ENCODE measurements at regions not wholly inside any gene's neighbourhood (a gene's known extent, or its start where the extent isn't known, plus 50 kb on each side); places are given as distances from the start of the nearest gene placed in this dataset.

DNA sequence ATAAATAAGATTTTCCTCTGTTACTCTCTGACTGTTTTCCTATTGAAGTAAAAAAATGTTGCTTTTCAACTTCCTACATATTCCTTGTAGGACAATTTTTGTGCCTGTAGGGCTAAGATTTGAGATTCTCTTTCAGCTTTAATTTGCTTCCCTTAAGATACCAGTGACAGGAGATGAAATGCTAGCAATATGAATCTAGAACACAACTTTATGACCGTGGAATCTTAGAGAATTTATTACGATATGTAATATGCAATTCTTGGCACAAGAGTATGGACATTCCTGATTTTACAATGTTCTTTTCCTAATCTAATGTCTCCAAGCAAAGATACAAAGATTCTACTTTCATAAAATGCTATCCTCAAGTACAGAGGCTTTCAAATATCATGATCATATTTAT is 180.9 kb downstream of the KCNE4 start:
- Histone ChIP-seq H3K9me2 (replicated peaks; ENCODE audit: low read length) (no peaks in the 10 kb centered on the region), H3K27ac (ENCODE audit: low read length) (no peak overlapping the region), H3K9ac (ENCODE audit: low read length) (no peak overlapping the region), H3K9me3 (ENCODE audit: low read length) (no peaks in the 10 kb centered on the region), H3K4me3 (ENCODE audit: low read length) (no peak overlapping the region), H3F3A (ENCODE audit: low read length, unreplicated experiment) (no peaks in the 10 kb centered on the region), H3K36me3 (ENCODE audit: low read depth, low read length) (no peaks in the 10 kb centered on the region), H3K27me3 (ENCODE audit: low read length) (peaks cover 32% of the 10 kb centered on the region; the same call in 1 of the 2 replicates), H2AFZ (ENCODE audit: low read length) (no peak overlapping the region), H3K79me2 (ENCODE audit: low read length) (no peaks in the 10 kb centered on the region), H4K20me1 (ENCODE audit: low read length) (no peaks in the 10 kb centered on the region), H3K4me2 (ENCODE audit: low read length) (no peak overlapping the region), H3K4me1 (ENCODE audit: insufficient read depth, low read length) (no peaks in the 10 kb centered on the region)
- ChIA-PET CTCF (no interaction called here), POLR2A (ENCODE audit: unreplicated experiment) (no interaction called here)
- no peak for ATAC-seq
- BruUV-seq (replicated peaks) = no TSS peak
- TF ChIP-seq EZH2phosphoT487 (IDR thresholded peaks at IDR 0.05; ENCODE audit: borderline replicate concordance, low read length) = no peak
- no peak for TF ChIP-seq EZH2 (IDR thresholded peaks at IDR 0.05; ENCODE audit: low read length, unreplicated experiment)
- TF ChIP-seq, protein P1, sequence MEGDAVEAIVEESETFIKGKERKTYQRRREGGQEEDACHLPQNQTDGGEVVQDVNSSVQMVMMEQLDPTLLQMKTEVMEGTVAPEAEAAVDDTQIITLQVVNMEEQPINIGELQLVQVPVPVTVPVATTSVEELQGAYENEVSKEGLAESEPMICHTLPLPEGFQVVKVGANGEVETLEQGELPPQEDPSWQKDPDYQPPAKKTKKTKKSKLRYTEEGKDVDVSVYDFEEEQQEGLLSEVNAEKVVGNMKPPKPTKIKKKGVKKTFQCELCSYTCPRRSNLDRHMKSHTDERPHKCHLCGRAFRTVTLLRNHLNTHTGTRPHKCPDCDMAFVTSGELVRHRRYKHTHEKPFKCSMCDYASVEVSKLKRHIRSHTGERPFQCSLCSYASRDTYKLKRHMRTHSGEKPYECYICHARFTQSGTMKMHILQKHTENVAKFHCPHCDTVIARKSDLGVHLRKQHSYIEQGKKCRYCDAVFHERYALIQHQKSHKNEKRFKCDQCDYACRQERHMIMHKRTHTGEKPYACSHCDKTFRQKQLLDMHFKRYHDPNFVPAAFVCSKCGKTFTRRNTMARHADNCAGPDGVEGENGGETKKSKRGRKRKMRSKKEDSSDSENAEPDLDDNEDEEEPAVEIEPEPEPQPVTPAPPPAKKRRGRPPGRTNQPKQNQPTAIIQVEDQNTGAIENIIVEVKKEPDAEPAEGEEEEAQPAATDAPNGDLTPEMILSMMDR (conservative IDR thresholded peaks at IDR 0.05; ENCODE audit: low read depth, low read length) = no peak
- DNase-seq = no peak
- intact Hi-C loops (cut with micrococcal nuclease) = no loop called here

- ChIA-PET POLR2A (ENCODE audit: unreplicated experiment) (no interaction called here), CTCF (no interaction called here)
- Histone ChIP-seq H3F3A (ENCODE audit: low read length, unreplicated experiment) (no peaks in the 10 kb centered on the region), H3K36me3 (ENCODE audit: low read depth, low read length) (no peaks in the 10 kb centered on the region), H3K9me3 (ENCODE audit: low read length) (no peaks in the 10 kb centered on the region), H3K79me2 (ENCODE audit: low read length) (no peaks in the 10 kb centered on the region), H3K9me2 (replicated peaks; ENCODE audit: low read length) (no peaks in the 10 kb centered on the region), H3K4me2 (ENCODE audit: low read length) (no peak overlapping the region), H2AFZ (ENCODE audit: low read length) (no peak overlapping the region), H3K27me3 (ENCODE audit: low read length) (peaks cover 32% of the 10 kb centered on the region; the same call in 1 of the 2 replicates), H3K9ac (ENCODE audit: low read length) (no peak overlapping the region), H3K4me3 (ENCODE audit: low read length) (no peak overlapping the region), H3K27ac (ENCODE audit: low read length) (no peak overlapping the region), H4K20me1 (ENCODE audit: low read length) (no peaks in the 10 kb centered on the region), H3K4me1 (ENCODE audit: insufficient read depth, low read length) (no peaks in the 10 kb centered on the region)
- ATAC-seq (peak; percentile 40; the same call in 1 of the 2 replicates), DNase-seq (no peak)
- TF ChIP-seq EZH2 (IDR thresholded peaks at IDR 0.05; ENCODE audit: low read length, unreplicated experiment) (no peak), EZH2phosphoT487 (IDR thresholded peaks at IDR 0.05; ENCODE audit: borderline replicate concordance, low read length) (no peak)
- TF ChIP-seq, protein P1 (conservative IDR thresholded peaks at IDR 0.05; ENCODE audit: low read depth, low read length) = no peak
- intact Hi-C loops (cut with micrococcal nuclease) = no loop called here
- BruUV-seq (replicated peaks) = no TSS peak
Observed at GRCh38 chr2:223235986-223236385, 184.0 kb downstream of the KCNE4 start.

DNA sequence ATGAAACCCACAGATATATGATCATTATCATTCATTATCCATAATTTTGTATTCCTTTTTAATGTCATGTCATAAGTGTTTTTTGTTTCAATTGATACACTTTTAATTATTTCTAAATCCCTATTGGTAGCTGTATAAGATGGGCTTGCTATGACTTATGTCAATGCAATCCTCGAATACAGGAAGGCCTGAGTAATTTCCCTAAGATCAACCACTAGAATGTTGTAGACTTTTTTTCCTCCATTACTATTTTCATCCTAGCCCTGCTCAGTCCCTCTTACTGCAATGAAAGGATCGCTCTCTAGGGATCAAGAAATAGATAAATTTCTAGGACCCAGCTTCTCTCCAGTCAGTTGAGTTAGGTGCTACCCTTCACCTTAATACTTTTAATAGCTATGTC is 186.3 kb downstream of the KCNE4 start:
- intact Hi-C loops (cut with micrococcal nuclease) = no loop called here
- Histone ChIP-seq H3K36me3 (ENCODE audit: low read depth, low read length) (no peaks in the 10 kb centered on the region), H3F3A (ENCODE audit: low read length, unreplicated experiment) (no peaks in the 10 kb centered on the region), H3K27me3 (ENCODE audit: low read length) (peaks cover 17% of the 10 kb centered on the region; the same call in 1 of the 2 replicates), H2AFZ (ENCODE audit: low read length) (no peak overlapping the region), H3K9me2 (replicated peaks; ENCODE audit: low read length) (no peaks in the 10 kb centered on the region), H3K4me1 (ENCODE audit: insufficient read depth, low read length) (no peaks in the 10 kb centered on the region), H3K4me3 (ENCODE audit: low read length) (no peak overlapping the region), H3K9ac (ENCODE audit: low read length) (no peak overlapping the region), H3K9me3 (ENCODE audit: low read length) (no peaks in the 10 kb centered on the region), H3K27ac (ENCODE audit: low read length) (no peak overlapping the region), H4K20me1 (ENCODE audit: low read length) (no peaks in the 10 kb centered on the region), H3K4me2 (ENCODE audit: low read length) (no peak overlapping the region), H3K79me2 (ENCODE audit: low read length) (no peaks in the 10 kb centered on the region)
- ATAC-seq = no peak
- TF ChIP-seq, protein P1 (conservative IDR thresholded peaks at IDR 0.05; ENCODE audit: low read depth, low read length) = no peak
- TF ChIP-seq EZH2phosphoT487 (IDR thresholded peaks at IDR 0.05; ENCODE audit: borderline replicate concordance, low read length) = no peak
- ChIA-PET POLR2A (ENCODE audit: unreplicated experiment) (no interaction called here), CTCF (no interaction called here)
- DNase-seq = no peak
- BruUV-seq (replicated peaks) = no TSS peak

Measured in PC-3 (cell line).